ENCODE measurements at regions not wholly inside any gene's neighbourhood (a gene's known extent, or its start where the extent isn't known, plus 50 kb on each side); places are given as distances from the start of the nearest gene placed in this dataset.

DNA sequence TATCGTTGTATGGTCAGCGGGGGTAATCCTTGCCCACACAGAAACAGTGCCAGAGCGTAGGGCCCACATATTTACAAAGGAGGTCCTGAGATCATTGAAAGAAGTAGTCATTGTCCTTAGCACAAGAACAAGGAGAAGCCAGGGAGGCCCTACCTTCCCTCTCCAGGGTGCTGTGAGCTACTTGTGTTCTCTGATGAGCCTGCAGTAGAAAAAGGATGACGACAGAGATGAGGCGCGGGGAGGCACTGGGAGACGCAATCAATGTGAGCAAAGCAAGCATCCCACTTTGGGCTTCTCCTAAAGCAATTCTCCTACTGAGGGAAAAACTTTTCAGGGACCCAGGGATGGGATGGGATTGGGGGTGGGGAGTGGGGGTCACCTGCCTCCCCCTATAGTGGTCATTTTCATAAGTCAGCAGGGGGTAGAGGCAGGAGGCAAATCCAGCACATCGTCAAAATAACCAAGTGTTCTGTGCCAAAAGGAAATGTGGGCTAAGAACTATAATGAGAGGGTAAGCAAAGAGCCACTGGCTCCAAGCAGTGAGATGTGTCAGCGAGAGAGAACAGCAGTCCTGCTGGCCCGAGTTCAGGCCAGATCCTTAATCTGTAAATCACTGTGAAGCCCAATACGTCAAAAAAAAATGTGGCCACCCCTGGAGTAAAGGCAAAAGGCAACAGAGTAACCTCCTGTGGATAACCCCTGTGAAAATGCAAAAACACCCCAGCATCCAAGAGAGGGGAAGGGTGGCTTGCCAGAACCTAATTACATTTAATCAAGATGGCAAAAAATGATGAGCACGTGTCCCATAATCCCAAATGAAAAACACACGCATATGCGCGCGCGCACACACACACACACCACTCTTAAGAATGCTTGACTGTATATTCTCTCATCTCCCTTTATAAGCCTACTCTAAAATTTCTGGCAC, 136.6 kb upstream of the HHIP start:
- Histone ChIP-seq H3K36me3 (no peaks in the 10 kb centered on the region), H3K9me3 (no peaks in the 10 kb centered on the region), H3K4me3 (no peak overlapping the region), H3K27ac (no peak overlapping the region), H3K4me1 (no peaks in the 10 kb centered on the region), H3K27me3 (no peaks in the 10 kb centered on the region)
- no peak for DNase-seq (ENCODE audit: low spot score in 2 of 2)
- TF ChIP-seq, protein P1, sequence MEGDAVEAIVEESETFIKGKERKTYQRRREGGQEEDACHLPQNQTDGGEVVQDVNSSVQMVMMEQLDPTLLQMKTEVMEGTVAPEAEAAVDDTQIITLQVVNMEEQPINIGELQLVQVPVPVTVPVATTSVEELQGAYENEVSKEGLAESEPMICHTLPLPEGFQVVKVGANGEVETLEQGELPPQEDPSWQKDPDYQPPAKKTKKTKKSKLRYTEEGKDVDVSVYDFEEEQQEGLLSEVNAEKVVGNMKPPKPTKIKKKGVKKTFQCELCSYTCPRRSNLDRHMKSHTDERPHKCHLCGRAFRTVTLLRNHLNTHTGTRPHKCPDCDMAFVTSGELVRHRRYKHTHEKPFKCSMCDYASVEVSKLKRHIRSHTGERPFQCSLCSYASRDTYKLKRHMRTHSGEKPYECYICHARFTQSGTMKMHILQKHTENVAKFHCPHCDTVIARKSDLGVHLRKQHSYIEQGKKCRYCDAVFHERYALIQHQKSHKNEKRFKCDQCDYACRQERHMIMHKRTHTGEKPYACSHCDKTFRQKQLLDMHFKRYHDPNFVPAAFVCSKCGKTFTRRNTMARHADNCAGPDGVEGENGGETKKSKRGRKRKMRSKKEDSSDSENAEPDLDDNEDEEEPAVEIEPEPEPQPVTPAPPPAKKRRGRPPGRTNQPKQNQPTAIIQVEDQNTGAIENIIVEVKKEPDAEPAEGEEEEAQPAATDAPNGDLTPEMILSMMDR (IDR thresholded peaks at IDR 0.05) = no peak
- intact Hi-C loops (cut with DNase I) = no loop called here

DNA sequence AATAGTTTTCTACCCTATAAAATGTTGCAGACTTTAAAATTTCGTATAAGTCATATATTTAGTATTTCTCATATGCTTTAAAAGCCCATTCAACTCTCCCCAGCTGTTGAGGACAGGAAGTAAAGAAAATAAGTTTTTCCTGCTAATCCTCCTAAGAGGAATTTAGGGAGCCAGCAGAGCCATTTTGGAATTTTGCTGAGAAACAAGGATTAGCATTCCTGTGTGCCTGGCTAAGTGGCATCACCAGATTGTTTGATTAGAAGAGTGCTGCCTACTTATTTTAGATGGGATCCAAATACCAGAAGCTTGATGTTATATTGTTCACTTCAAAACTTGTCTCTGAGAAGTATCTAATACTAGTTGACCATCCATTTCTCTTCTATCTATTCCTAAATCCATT, 131.2 kb upstream of the HHIP start:
- H3K27me3 ChIP-seq = no peaks in the 10 kb centered on the region
- TF ChIP-seq, protein P1 (IDR thresholded peaks at IDR 0.05) = no peak
- H3K27ac ChIP-seq = no peak overlapping the region
- intact Hi-C loops (cut with DNase I) = no loop called here
- H3K4me3 ChIP-seq = no peak overlapping the region
- H3K9me3 ChIP-seq = no peaks in the 10 kb centered on the region
- no peaks in the 10 kb centered on the region for H3K36me3 ChIP-seq
- DNase-seq (ENCODE audit: low spot score in 2 of 2) = no peak
- no peaks in the 10 kb centered on the region for H3K4me1 ChIP-seq

DNA sequence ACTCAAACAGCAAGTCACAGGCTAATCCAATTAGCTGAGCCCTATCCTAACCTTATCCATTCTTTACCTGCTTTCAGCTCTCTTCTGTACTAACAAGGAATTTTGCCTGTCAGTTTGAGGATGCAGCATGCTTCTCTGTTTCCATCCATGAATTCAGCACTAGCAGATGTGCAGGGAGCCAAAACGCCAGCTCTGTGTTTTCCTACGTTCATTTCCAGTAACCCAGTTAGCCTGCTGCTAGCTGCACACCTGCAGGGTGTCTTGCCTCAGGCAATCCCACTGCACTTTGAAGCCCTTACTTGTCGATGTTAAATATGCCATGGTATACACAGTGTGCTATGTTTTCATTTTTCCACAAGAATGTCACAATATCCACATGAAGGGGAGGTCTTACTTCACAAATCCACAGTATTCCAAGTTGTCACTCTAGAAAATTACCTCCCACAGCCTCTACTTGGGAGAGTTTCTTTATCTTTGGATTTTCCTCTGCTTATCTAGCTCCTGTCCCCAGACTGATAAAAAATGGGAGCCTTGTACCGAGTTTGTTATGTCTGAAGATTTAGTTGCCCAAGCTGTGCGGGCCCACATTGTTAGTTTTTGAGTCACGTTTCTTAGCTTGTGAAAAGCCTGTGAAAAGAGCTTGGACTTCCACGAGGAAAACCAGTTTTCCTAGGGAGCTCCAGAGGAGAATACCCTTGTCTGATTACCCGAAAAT, 127.6 kb upstream of the HHIP start:
- no peak for DNase-seq (ENCODE audit: low spot score in 2 of 2)
- Histone ChIP-seq H3K4me3 (no peak overlapping the region), H3K36me3 (no peaks in the 10 kb centered on the region), H3K27me3 (no peaks in the 10 kb centered on the region), H3K4me1 (no peaks in the 10 kb centered on the region), H3K27ac (no peak overlapping the region), H3K9me3 (no peaks in the 10 kb centered on the region)
- intact Hi-C loops (cut with DNase I) = no loop called here
- TF ChIP-seq, protein P1 (IDR thresholded peaks at IDR 0.05) = no peak

DNA sequence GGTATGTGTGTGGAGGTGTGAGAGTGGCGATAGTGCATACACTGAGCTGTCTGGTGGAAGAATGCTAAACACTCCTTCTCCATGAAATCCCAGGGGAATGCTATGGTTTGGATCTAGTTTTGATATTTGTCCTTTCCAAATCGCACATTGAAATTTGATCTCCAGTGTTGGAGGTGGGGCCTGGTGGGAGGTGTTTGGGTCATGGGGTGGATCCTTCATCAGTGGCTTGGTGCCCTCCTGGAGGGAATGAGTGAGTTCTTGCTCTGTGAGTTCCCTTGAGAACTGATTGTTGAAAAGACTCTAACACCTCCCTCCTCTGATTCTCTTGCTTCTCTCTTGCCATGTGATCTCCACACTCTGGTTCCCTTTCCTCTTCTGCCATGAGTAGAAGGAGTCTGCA, 114.1 kb upstream of the HHIP start:
- Histone ChIP-seq H3K9me3 (no peaks in the 10 kb centered on the region), H3K27ac (no peak overlapping the region), H3K36me3 (no peaks in the 10 kb centered on the region), H3K27me3 (no peaks in the 10 kb centered on the region), H3K4me1 (no peaks in the 10 kb centered on the region), H3K4me3 (no peak overlapping the region)
- DNase-seq (ENCODE audit: low spot score in 2 of 2) = no peak
- intact Hi-C loops (cut with DNase I) = no loop called here
- TF ChIP-seq, protein P1 (IDR thresholded peaks at IDR 0.05) = no peak

DNA sequence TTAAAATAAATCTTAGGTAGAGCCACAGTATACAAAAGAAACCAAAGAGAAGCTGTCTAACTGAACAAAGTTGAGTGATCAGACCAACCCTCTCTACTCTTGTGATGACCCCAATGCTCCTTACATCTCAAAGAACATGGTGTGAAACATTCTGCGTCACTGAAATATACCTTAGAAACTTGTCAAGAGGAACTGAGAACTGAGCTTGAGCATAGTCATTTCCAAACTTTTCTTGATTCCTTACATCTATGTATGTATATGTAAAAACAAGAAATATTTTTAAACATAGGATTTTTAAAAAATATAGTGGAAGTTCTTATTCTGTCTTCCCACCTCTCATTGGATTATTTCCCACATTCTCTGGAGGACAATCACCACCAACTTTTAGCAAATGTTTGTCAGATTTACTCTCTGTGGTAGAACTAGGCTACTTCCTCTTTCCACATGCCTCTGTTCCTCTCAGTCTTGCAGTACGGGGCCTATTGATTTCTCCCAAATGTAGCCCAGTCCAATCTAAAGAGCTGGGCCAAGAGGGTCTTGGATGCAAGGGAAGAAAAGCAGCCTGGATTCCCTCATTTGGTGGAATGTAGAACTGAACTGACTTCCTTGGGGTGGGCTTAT, 98.2 kb upstream of the HHIP start:
- DNase-seq (ENCODE audit: low spot score in 2 of 2) = no peak
- Histone ChIP-seq H3K4me1 (no peaks in the 10 kb centered on the region), H3K36me3 (no peaks in the 10 kb centered on the region), H3K4me3 (no peak overlapping the region), H3K27me3 (no peaks in the 10 kb centered on the region), H3K9me3 (peaks cover 0 to 7% of the 10 kb centered on the region in 2 donors), H3K27ac (no peak overlapping the region)
- TF ChIP-seq, protein P1 (IDR thresholded peaks at IDR 0.05) = no peak
- intact Hi-C loops (cut with DNase I) = no loop called here
